DND-41 (cell line): ENCODE measurements at regions not wholly inside any gene's neighbourhood (a gene's known extent, or its start where the extent isn't known, plus 50 kb on each side); places are given as distances from the start of the nearest gene placed in this dataset.

Experiments used
- ATAC-seq: fragments of 200-7000 bp; cut with Tn5 transposase; 3 replicates; pipeline ENCODE4 v1.9.1; 2021; ENCODE audit warnings: low read depth; ENCODE audit not compliant: insufficient read depth
- DNase-seq: peaks from one replicate; pipeline ENCODE4 v3.0.0-alpha.2; 2020
- H2AFZ ChIP-seq: 2 replicates; pipeline ENCODE4 v1.6.0; 2012; ENCODE audit warnings: low read depth, low read length
- H3K27ac ChIP-seq: 2 replicates; pipeline ENCODE4 v1.5.1; 2012; ENCODE audit warnings: low read length, inconsistent platforms
- H3K27me3 ChIP-seq: fragments of 200-600 bp; sonication (generic); 2 replicates; pipeline ENCODE4 v1.6.0; 2012; ENCODE audit warnings: low read length, mild to moderate bottlenecking, inconsistent platforms; ENCODE audit not compliant: insufficient read depth, poor library complexity
- H3K36me3 ChIP-seq: 2 replicates; pipeline ENCODE4 v1.5.1; 2012; ENCODE audit warnings: low read length, inconsistent platforms; ENCODE audit not compliant: insufficient read depth
- H3K4me1 ChIP-seq: 2 replicates; pipeline ENCODE4 v1.5.1; 2012; ENCODE audit warnings: mild to moderate bottlenecking, low read length; ENCODE audit not compliant: insufficient read depth
- H3K4me2 ChIP-seq: 2 replicates; pipeline ENCODE4 v1.6.0; 2012; ENCODE audit warnings: mild to moderate bottlenecking, moderate library complexity, low read length, inconsistent platforms; ENCODE audit not compliant: insufficient read depth
- H3K4me3 ChIP-seq, 2 experiments: fragments of 200-600 bp in 1 of 2; shearing (Covaris generic) in 1 of 2; 2 replicates each; pipeline ENCODE4 v1.5.1; 2012 to 2016; ENCODE audit warnings: inconsistent platforms in 2 of 2, low read length in 2 of 2, mild to moderate bottlenecking in 2 of 2, low read depth in 1 of 2, moderate library complexity in 1 of 2
- H3K79me2 ChIP-seq: 2 replicates; pipeline ENCODE4 v1.6.0; 2012; ENCODE audit warnings: low read length, inconsistent platforms; ENCODE audit not compliant: insufficient read depth
- H3K9ac ChIP-seq: 2 replicates; pipeline ENCODE4 v1.6.0; 2012; ENCODE audit warnings: low read depth, mild to moderate bottlenecking, inconsistent platforms, low read length, moderate library complexity
- H3K9me3 ChIP-seq: 2 replicates; pipeline ENCODE4 v1.5.1; 2012; ENCODE audit warnings: low read length, moderate library complexity, mild to moderate bottlenecking, inconsistent platforms; ENCODE audit not compliant: insufficient read depth, severe bottlenecking
- H4K20me1 ChIP-seq: 2 replicates; pipeline ENCODE4 v1.6.0; 2012; ENCODE audit warnings: low read length; ENCODE audit not compliant: insufficient read depth
- EZH2 ChIP-seq: IDR thresholded peaks from 3 replicates; pipeline ENCODE4 v1.6.1; 2012; ENCODE audit warnings: borderline replicate concordance, low read depth, mild to moderate bottlenecking, moderate library complexity, low read length, inconsistent platforms; ENCODE audit not compliant: severe bottlenecking
- TF ChIP-seq, protein P1 (sequence below): IDR thresholded peaks from 2 replicates; pipeline ENCODE4 v1.5.1; 2012; ENCODE audit warnings: borderline replicate concordance, low read length, moderate library complexity, mild to moderate bottlenecking; ENCODE audit not compliant: poor library complexity, severe bottlenecking; ENCODE audit errors: extremely low read depth

DNA sequence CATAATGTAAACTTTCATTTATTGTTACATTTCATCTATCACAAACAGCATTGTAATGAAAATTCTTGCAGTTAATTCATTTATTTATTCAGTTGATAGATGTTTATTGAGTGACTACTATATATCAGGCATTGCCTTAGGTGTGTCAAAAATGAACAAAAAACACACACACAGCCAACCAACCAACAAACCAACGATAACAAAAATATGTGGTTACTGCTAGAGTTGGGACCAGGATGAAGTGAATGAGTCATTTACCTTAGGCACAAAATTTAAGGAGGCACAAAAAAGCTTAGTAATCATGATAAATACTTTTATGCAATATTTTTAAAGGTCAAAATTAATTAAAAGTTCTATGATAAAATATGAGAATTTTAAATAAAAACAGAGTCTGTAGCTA lies 223.4 kb downstream of the CSNK1G3 start:
- Histone ChIP-seq H3K9me3 (peaks cover 18% of the 10 kb centered on the region), H3K9ac (no peak overlapping the region), H3K4me1 (no peaks in the 10 kb centered on the region), H3K79me2 (no peaks in the 10 kb centered on the region), H2AFZ (no peak overlapping the region), H3K27ac (no peak overlapping the region), H3K36me3 (no peaks in the 10 kb centered on the region), H3K4me3 (no peak overlapping the region), H4K20me1 (no peaks in the 10 kb centered on the region), H3K27me3 (no peaks in the 10 kb centered on the region), H3K4me2 (no peak overlapping the region)
- TF ChIP-seq, protein P1, sequence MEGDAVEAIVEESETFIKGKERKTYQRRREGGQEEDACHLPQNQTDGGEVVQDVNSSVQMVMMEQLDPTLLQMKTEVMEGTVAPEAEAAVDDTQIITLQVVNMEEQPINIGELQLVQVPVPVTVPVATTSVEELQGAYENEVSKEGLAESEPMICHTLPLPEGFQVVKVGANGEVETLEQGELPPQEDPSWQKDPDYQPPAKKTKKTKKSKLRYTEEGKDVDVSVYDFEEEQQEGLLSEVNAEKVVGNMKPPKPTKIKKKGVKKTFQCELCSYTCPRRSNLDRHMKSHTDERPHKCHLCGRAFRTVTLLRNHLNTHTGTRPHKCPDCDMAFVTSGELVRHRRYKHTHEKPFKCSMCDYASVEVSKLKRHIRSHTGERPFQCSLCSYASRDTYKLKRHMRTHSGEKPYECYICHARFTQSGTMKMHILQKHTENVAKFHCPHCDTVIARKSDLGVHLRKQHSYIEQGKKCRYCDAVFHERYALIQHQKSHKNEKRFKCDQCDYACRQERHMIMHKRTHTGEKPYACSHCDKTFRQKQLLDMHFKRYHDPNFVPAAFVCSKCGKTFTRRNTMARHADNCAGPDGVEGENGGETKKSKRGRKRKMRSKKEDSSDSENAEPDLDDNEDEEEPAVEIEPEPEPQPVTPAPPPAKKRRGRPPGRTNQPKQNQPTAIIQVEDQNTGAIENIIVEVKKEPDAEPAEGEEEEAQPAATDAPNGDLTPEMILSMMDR, result no peak
- no peak for TF ChIP-seq EZH2
- no peak for DNase-seq
- no peak for ATAC-seq

DNA sequence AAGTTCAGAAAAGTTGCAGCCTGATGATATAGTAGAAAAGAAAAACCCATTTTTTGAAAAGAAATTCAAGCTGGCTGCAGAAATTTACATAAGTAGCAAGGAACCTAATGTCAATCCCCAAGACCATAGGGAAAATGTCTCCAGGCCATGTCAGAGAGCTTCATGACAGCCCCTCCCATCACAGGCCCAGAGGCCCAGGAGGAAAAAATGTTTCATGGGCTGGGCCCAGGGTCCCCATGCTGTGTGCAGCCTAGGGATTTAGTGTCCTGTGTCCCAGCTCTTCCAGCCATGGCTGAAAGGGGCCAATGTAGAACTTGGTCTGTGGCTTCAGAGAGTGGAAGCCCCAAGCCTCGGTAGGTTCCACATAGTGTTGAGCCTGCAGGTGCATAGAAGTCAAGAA lies 220.3 kb downstream of the CSNK1G3 start:
- no peaks in the 10 kb centered on the region for H3K79me2 ChIP-seq
- H3K4me3 ChIP-seq, result no peak overlapping the region
- H3K27me3 ChIP-seq, result no peaks in the 10 kb centered on the region
- peaks cover 18% of the 10 kb centered on the region for H3K9me3 ChIP-seq
- no peak for DNase-seq
- TF ChIP-seq, protein P1, result no peak
- no peak for TF ChIP-seq EZH2
- ATAC-seq, result no peak
- H3K36me3 ChIP-seq, result no peaks in the 10 kb centered on the region
- no peaks in the 10 kb centered on the region for H3K4me1 ChIP-seq
- H3K9ac ChIP-seq, result no peak overlapping the region
- no peak overlapping the region for H3K4me2 ChIP-seq
- no peak overlapping the region for H2AFZ ChIP-seq
- no peaks in the 10 kb centered on the region for H4K20me1 ChIP-seq
- H3K27ac ChIP-seq, result no peak overlapping the region

DNA sequence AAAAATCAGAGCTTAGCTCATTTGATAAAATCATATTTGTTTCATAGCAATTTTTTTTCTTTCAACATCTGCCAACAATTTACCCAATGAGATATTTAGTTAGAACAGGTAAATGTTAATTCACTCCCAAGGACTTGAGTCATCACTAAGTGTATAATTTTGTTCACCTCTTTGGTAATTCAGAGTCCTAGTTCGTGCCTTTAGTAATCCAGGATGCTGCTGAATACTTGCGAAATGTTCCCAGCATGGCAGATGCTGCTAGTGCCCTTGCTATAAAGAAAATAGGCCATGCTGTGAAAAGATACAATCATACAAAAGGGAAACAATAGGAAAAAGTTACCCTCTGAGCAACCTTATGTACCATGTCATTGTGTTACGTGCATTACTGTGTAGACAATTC lies 210.5 kb downstream of the CSNK1G3 start:
- DNase-seq (no peak), ATAC-seq (no peak)
- no peak overlapping the region for H3K4me3 ChIP-seq
- no peaks in the 10 kb centered on the region for H3K27me3 ChIP-seq
- no peak overlapping the region for H3K9ac ChIP-seq
- no peak for TF ChIP-seq EZH2
- TF ChIP-seq, protein P1, result no peak
- no peak overlapping the region for H2AFZ ChIP-seq
- no peaks in the 10 kb centered on the region for H3K36me3 ChIP-seq
- no peak overlapping the region for H3K27ac ChIP-seq
- no peaks in the 10 kb centered on the region for H4K20me1 ChIP-seq
- H3K79me2 ChIP-seq, result no peaks in the 10 kb centered on the region
- no peaks in the 10 kb centered on the region for H3K9me3 ChIP-seq
- no peaks in the 10 kb centered on the region for H3K4me1 ChIP-seq
- no peak overlapping the region for H3K4me2 ChIP-seq

DNA sequence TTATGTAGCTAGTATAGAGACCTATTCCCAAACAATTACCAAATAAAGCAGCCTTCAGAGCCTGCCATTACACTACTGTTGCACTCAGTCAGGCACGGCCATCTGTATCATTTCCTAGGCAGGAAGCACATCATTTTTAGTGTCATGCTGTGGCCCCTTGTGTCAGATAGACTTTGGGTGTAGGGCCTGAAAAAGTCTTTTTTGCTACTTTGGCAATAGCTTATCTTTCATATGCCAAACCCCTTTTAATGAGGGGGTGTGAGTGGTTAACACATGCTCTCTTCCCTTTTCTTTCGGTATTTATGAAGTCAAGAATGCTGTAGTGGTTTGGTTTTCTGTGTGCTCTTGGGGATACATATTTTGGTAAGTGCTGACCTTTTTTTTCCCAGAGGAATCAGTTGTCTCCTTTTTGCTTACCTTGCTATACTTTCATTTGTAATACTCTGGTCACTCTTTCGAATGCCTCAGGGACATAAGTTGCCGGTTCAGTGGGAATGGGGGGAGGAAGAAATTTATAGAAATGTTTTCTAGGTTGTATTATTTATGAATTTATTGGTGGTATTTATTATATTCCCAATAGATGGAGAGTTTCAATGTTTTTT lies 209.8 kb downstream of the CSNK1G3 start:
- no peak overlapping the region for H2AFZ ChIP-seq
- TF ChIP-seq, protein P1, result no peak
- TF ChIP-seq EZH2, result no peak
- DNase-seq, result no peak
- H3K36me3 ChIP-seq, result no peaks in the 10 kb centered on the region
- ATAC-seq, result no peak
- H3K27me3 ChIP-seq, result no peaks in the 10 kb centered on the region
- no peaks in the 10 kb centered on the region for H4K20me1 ChIP-seq
- H3K4me3 ChIP-seq, result no peak overlapping the region
- no peak overlapping the region for H3K4me2 ChIP-seq
- H3K9ac ChIP-seq, result no peak overlapping the region
- H3K79me2 ChIP-seq, result no peaks in the 10 kb centered on the region
- no peaks in the 10 kb centered on the region for H3K4me1 ChIP-seq
- no peak overlapping the region for H3K27ac ChIP-seq
- H3K9me3 ChIP-seq, result no peaks in the 10 kb centered on the region
